NCI-H146 treated with DMSO at 0.1 percent for 48 hours (cell line): ENCODE measurements at regions not wholly inside any gene's neighbourhood (a gene's known extent, or its start where the extent isn't known, plus 50 kb on each side); places are given as distances from the start of the nearest gene placed in this dataset.

Experiments
- DNase-seq: peaks from one replicate; lab custom pipeline; 2025; ENCODE audit not compliant: unreplicated experiment; lab: John Stamatoyannopoulos, UW

DNA sequence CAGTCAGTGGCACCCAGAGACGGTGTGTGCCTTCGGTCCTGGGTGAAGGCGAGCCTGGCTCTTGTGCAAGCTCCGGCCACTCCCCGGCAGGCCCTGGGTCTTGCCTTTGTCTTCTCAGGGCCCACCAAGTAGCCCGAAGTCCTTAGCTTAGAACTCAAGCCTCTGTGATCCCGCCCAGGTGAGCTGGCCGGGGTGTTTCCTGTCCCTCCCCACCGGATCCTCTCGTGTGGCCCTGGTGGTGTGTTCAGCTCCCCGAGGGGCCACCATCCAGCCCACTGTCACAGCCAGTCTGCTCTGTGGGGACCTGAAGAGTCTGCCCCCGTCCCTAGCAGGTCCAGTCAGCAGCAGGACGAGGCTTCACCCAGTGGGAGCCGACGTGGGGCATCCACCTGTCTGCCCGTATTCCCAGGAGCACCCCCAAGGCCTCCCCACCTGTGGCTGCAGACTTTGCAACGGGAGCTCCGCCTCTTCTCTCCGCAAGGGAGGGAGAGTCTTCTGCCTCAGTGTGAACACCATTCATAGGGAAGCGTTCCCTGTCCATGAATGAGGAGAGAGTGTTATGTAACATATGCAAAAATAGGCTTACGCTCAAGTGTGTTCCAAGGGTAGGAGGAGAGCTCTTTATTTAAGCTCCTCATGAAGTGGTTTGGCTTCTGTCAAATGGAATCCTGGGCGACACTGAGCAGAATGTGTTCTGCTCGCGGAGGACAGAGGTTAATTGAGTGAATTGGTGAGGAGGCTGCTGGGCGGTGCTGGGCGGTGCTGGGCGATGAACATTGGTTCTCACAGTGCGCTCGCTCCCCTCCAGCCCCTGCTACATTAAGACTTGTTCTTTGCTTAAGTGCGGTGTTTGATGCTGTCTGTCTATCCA lies 108.9 kb downstream of the CRYAA start:
- no peak for DNase-seq

DNA sequence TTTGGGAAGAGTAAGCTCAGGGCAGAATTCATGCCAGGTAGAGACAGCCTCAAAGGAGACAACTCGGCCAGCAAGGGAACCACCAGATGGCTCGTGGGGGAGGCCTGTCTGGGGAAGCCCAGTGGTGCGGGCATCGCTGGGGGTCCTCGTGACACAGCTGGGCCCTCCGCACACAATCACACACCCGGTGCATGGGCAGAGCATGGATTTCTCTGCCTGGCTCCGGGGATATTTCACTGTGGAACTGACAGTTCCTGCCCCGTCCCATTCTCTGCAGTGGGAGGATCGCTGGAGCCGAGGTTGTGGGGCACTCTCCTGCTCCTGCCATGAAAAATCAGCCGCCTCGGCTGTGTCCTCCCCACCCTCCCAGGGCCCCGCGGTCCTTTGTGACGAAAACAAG lies 108.0 kb downstream of the CRYAA start:
- no peak for DNase-seq

DNA sequence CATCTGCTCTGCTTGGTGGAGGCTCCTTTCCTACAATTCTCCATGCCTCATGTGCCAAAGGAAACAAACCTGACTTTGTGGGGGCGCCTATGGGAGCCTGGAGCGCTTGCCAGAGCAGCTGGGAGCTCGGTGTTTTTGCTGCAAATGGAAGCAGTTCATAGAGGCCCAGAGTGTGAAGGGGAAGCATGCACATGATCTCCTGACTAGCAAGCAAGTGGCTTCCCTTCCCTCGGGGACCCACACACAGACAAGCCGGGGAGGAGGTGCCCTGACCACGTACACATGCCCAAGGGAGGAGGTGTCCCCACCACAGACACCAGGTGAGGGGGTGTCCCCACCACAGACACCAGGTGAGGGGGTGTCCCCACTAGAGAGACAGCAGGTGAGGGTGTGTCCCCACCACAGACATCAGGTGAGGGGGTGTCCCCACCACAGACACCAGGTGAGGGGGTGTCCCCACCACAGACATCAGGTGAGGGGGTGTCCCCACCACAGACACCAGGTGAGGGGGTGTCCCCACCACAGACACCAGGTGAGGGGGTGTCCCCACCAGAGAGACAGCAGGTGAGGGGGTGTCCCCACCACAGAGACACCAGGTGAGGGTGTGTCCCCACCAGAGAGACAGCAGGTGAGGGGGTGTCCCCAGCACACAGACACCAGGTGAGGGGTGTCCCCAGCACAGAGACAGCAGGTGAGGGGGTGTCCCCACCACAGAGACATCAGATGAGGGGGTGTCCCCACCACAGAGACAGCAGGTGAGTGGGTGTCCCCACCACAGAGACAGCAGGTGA lies 106.8 kb downstream of the CRYAA start:
- no peak for DNase-seq

DNA sequence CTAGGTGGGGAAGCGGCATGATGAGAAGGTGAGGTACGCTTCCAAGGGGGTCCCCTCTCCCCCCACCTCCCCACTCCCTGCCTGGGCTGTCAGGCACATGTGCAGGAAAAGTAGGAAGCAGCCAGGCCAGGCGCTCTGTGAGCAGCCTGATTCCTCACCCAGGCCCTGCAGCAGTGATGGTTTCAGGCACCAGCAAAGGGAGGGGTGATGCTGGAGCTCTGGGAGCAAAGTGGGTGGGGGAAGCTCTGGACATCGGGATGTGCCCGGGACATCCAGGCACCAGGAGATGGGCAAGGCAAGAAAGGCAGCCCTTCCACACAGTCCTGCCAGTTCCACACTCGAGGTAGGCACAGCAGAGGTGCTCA lies 106.1 kb downstream of the CRYAA start:
- no peak for DNase-seq

DNA sequence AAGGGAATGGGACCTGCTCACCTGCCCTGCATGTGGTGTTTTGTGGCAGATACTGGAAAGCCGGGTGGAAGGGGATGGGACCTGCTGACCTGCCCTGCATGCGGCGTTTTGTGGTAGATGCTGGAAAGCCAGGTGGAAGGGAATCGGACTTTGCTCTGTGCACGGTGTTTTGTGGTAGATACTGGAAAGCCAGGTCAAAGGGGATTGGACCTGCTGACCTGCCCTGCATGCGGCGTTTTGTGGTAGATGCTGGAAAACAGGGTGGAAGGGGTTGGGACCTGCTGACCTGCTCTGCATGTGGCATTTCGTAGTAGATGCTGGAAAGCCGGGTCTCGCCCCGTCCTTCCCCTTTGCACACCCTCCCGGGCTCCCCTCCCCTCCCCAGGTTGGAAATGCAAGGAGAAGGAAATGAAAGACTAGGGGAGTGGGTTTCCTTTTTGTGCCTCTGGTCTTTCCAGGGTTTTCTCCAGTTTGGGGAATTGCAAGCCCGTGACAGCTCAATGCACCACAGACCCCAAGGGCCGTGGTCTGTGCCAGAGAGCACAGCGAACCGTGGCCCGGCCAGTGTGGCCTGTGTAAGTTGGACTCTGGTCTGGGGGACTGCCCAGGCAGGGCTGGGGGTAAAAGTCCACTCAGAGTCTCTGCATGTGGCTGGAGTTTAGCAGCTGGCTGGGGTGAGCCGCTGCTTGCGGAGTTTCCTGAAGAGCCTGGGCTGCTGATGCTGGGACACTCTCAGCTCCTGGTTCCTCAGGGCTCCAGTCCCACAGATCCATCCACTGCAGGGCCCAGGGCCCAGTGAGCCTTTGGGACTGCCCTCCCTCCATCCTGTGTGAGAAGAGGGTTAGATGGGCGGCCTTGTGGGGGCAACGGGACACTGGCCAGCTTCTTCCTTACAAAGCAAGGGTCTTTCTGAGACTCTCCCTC lies 105.5 kb downstream of the CRYAA start:
- DNase-seq: no peak

DNA sequence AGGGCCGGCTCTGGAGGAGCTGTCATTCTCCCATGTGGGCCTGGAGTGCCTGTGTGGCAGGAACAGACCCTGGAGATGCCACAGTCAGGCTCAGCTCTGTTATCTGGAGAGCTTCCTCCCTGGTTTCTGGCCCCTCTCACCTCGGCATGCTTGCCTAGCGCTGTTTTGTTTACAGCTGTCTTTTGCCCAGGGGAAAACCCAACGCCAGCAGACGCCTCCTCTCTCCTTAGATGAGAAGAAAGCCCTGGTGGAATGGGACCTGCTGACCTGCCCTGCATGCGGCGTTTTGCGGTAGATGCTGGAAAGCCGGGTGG lies 104.9 kb downstream of the CRYAA start:
- no peak for DNase-seq

DNA sequence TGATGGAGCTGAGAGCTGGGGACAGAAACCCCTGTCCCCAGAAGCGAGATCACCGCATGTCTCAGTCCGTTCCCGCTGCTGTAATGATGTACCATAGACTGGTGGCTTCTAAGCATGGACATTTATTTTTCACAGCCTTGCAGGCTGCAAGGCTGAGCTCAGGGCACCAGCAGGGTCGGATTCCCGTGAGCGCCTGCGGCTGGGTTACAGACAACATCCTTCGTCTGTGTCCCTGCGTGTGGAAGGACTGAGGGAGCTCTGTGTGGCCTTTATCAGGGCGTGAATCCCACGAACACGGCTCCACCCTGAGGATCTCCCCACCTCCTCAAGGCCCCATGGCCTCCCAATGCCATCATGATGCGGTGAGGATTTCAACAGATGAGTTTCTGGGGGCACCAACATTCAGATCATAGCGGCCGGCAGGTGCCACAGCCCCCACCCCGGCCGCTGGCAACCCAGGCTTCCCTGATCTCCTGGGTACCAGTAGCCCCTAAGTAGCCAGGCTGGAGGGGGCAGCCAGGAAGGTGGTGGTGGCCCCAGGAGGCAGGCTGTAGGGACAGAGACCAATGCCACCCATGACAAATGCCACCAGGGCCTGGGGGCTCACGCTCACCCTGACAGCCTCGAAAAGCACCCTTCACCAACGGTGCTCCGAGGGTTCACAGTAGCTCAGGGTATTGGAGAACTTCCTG lies 104.4 kb downstream of the CRYAA start:
- no peak for DNase-seq

DNA sequence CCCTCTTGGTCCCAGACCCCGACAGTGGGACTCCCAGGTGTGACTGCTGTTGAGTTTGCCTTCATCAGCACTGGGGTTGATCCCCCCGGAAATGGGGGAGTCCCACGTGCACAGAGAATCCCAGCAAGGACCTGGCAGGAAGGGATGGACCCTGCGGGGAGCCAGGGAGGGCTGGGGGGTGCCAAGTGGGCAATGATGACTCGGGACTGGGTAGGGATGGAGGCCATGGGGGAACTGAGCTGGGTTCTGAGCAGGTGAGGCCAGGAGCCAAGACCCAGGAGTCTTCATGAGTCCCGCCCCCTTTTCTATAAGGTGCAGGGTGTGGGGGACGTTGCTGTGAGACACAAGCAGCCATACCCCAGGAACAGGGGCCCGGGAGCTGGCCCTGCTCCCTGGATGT lies 103.8 kb downstream of the CRYAA start:
- DNase-seq: no peak

DNA sequence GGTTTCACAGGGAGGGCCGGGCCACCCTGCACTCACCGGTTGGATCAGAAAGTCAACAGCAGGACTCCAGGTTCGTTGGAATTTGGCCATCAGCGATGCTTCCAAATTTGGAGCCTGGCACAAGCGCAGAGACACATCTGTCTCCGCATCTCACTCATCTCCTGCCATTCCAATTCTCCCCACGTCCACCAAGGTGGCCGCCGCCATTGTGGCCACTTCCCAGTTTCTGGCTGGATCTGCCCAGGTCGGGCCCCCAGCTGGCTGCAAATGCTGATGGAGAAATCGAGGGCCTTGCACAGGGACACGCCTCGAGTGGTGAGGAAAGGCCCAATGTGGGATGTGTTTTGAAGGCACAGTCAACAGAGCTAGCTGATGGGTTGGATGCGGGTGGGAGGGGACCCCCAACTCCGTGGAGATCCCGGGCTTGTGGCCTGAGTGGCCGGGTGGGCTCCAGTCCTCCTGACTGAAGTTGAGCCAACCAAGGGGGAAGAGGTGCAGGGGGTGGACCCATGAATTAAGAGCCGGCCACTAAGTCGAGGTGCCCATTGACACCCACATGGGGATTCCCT lies 102.7 kb downstream of the CRYAA start:
- no peak for DNase-seq

DNA sequence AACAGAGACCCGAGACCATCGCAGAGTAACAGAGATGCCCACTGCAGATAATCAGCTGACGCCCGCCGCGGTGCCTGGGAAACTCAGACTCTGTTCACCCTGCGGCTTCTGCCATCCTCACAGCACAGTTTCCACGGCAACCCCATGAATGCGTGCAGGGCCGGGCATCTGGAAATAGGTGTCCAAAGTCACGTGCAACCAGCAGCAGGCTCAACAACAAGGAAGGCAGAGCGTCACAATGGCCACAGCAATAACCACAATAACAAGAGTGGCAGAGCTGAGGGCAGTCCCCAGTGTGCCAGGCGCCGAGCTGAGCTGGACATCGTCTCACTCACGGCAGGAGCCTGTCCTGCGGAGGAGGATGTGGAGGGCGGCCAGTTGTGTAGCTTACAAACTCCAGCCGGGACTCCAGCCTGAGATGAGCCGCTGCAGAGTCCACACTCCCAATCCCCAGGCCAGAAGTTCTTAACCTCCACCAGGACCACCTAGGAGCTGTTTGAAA lies 102.0 kb downstream of the CRYAA start:
- DNase-seq: no peak

DNA sequence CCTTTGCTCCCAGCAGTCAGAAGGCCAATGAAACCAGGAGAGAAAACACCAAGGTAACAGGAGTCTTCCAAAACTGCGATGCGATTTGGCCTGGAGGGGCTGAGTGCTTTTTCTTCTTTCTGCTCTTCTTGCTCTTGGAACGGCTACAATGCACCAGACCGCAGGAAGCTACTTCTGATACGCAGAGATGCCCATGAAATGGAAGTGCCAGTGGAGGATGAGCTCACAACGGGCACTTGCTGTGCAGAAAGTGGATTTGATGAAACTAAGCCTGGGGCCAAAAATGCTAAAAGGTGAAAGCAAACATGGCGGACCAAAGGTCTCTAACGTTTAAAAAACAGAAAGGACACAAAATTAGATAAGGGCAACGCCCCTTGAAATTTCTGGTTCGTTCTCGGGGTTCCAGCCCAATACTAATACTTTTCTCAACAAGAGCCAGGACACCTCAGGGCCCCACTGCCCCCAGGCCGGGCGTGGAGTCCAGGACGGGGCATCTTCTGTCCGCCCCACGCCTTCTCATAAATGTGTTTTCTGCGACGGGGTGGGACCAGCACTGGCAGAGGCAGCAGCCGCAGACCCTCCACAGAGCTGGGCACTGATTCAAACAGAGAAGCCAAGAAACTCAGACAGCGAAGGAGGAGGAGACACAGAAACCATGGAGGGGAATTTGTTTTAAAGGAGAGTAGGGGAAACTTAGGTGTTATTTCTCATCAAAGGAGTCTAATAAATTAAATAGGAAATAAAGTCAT lies 101.3 kb downstream of the CRYAA start:
- no peak for DNase-seq

DNA sequence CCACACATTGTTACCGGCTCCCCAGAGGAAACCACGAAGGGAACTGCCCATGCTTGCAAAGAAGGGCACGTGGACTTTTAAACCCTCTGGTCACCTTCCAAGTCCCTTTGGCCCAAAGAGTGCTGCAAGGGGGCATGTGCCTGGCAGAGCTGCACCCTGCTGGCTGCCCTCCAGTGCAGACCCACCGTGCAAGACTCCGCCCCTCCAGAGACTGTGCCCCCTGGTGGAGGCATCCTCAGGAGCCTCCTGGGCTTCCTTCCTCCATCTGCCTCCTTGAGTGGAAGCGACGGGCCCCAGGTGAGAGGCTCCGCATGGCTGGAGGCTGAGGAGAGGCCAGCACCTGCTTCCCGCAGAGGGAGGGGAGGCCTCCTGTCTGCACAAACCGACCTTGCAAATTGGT lies 100.6 kb downstream of the CRYAA start:
- no peak for DNase-seq

DNA sequence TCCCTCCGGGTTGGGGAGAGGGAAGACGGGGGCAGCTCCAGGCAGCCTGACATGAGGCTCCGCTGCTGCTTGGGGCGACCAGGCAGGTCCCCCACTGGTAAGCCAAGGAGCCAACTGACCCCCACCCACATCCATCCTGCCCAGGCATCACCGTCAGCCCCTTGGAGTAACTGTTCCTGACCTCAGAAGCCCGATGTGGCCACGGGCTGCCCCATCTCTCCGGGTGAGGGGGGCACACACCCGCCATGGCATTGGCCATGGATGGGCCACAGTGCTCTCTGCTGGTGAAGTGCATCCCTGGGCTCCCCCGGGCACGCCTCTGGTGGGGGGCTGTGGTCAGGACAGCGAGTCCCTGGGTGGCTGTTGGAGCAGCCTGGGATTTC lies 100.0 kb downstream of the CRYAA start:
- DNase-seq: no peak

DNA sequence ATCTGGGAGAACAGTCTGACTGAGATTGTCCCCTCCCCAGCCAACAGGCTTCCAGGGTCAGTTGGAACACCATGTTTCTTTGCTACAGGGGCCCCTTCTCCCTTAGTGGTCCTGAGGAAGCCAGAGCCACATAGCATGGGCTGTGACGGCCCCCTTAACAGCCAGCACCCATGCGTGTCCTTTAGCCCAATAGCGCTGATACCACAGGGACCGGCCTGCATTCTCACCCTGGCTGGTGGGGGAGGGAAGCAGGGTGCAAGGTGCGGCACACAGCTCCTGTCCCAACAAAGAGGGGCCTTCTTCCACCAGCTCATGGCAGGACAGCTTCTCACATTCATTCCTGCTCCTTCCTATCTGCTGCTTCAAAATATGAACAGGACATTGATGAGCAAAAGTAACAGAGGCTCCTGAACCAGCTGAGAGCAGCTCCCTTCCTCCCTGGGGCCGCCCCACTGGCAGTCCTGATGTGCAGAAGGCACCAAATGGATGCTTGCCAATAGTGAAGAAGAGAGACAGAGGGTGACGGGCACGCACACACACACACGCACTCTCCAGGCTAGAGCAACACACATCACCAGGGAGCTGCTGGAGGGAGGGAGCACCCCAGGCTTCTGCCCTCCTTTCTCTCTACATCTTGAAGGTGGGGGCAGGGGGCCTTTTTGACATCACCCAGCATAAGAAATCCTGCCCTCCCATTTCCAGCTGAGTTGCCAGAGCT lies 99.4 kb downstream of the CRYAA start:
- no peak for DNase-seq

DNA sequence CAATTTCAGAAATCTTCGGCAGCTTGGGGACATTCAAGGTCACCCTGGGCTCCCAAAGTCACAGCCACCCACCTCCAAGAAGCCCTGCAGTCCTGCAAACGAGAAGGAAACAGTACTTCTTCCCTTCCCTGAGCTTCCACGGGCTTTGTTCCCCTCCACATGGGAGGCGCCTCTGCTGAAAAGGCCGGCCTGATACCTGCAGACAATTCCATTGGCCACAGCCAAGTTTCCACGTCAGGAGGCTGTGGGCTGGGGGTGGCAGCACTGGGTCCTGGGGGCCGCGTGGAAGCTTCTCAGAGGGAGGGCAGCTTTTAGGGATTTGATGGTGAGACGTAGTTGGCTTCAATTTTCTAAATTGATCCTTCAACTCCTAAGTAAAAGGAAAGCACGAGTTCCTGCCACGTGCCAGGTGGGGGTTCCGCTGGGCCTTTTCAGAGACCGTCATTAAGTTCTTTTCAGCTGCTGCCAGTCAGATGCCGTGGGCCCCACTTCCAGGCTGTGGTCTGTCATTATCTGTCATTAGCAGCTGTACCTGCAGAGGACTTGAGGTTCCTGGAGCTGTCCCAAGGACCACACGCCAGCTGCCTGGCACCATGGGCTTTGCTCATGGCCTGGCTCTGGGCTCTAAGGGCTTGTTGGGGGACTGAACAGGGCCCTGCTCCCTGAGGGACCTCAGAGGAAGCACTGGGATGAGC lies 98.7 kb downstream of the CRYAA start:
- no peak for DNase-seq

DNA sequence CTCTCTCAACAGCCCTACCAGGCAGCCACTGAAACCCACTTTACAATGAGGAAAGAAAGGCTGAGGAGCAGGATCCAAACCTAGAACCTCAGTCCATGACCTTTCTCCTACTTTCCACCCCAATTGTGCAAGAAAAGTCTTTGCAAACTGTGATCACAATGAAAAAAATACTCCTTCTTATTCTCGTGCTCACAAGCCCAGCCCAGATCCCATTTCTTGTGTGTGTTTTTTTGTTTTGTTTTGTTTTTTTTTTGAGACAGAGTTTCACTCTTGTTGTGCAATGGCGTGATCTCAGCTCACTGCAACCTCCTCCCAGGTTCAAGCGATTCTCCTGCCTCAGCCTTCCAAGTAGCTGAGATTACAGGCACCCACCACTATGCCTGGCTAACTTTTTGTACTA lies 97.7 kb downstream of the CRYAA start:
- DNase-seq: no peak

DNA sequence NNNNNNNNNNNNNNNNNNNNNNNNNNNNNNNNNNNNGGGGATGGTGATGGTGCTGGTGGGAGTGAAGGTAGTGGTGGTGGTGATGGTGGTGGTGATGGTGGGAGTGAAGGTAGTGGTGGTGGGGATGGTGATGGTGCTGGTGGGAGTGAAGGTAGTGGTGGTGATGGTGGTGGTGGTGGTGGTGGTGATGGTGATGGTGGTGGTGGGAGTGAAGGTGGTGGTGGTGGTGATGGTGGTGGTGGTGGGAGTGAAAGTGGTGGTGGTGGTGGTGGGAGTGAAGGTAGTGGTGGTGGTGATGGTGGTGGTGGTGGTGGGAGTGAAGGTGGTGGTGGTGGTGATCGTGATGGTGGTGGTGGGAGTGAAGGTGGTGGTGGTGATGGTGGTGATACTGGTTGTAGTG lies 93.6 kb downstream of the CRYAA start:
- DNase-seq: no peak
